Adrenal gland (tissue), 9 donors: ENCODE measurements at regions not wholly inside any gene's neighbourhood (a gene's known extent, or its start where the extent isn't known, plus 50 kb on each side); places are given as distances from the start of the nearest gene placed in this dataset.
"Not testable (repeated sequence)": the region's sequence is repeated elsewhere in the genome, so short reads cannot be mapped to it uniquely, and the experiment has no call there.

Experiments
- DNase-seq, 7 donors: peaks; one replicate each; pipeline ENCODE4 v3.0.0-alpha.2; 2019 to 2020
- H3K27ac ChIP-seq, 5 donors: fragments of 200-600 bp; sonication (generic) in 4 of 5; 1 replicate in 3 of 5; 2 replicates in 2 of 5; pipeline versions ENCODE4 v1.5.1 to v1.8.0; 2016 to 2020; ENCODE audit warnings: mild to moderate bottlenecking in 1 of 5
- H3K27me3 ChIP-seq: fragments of 200-600 bp; 2 replicates; pipeline ENCODE4 v1.8.0; 2021
- H3K36me3 ChIP-seq, 2 donors: fragments of 200-600 bp; replicated peaks in 1 of 2; 1 replicate in 1 of 2; 2 replicates in 1 of 2; pipeline versions ENCODE4 v1.5.1 to v1.8.0; 2018 to 2022
- H3K4me1 ChIP-seq, 2 donors: fragments of 200-600 bp; replicated peaks in 1 of 2; 1 replicate in 1 of 2; 2 replicates in 1 of 2; pipeline versions ENCODE4 v1.5.1 to v1.8.0; 2018 to 2021
- H3K4me3 ChIP-seq, 4 donors: fragments of 200-600 bp; sonication (generic) in 3 of 4; one replicate each; pipeline ENCODE4 v1.5.1; 2016 to 2018
- H3K9me3 ChIP-seq, 3 donors: fragments of 200-600 bp; sonication (generic) in 1 of 3; replicated peaks in 1 of 3; 1 replicate in 2 of 3; 2 replicates in 1 of 3; pipeline versions ENCODE4 v1.5.1 to v1.8.0; 2016 to 2021
- CTCF ChIP-seq, 6 experiments: fragments of 450-650 bp in 4 of 6; fragments of 200-600 bp in 2 of 6; sonication (generic) in 1 of 6; IDR thresholded peaks; 1 replicate in 5 of 6; 2 replicates in 1 of 6; pipeline versions ENCODE4 v1.5.1 to v1.8.0; 2016 to 2021; ENCODE audit warnings: antibody characterized with exemption in 6 of 6, mild to moderate bottlenecking in 2 of 6, moderate library complexity in 1 of 6
- POLR2A ChIP-seq, 2 donors: fragments of 450-650 bp; IDR thresholded peaks; one replicate each; pipeline ENCODE4 v1.6.1; 2017; ENCODE audit warnings: antibody characterized with exemption in 2 of 2, mild to moderate bottlenecking in 2 of 2, moderate library complexity in 1 of 2
- WGBS, 4 donors: extraction: QIAGEN DNeasy Blood & Tissue Kit in 2 of 4; methylation state at CpG; one replicate each; pipeline versions ENCODE4 v1.1.5 to v1.1.7; 2013 to 2017; 5-methylcytosine and 5-hydroxymethylcytosine counted together
- intact Hi-C, 2 donors: fragments of 100-400 bp; cut with DNase I; formaldehyde crosslinking; loops; one replicate each; pipeline versions ENCODE4 v1.14.1 to v1.15.0; 2022 to 2023
- donor health status: healthy with polysubstance abuse.
- donor health status: Bipolar disorder and iron deficiency.
- donor health status: DM: yes; HTN: yes; CAD: no.
- donor health status: DM: no; HTN: no; CAD: no.
- donor health status: DM: no; HTN: no; CAD: no.

DNA sequence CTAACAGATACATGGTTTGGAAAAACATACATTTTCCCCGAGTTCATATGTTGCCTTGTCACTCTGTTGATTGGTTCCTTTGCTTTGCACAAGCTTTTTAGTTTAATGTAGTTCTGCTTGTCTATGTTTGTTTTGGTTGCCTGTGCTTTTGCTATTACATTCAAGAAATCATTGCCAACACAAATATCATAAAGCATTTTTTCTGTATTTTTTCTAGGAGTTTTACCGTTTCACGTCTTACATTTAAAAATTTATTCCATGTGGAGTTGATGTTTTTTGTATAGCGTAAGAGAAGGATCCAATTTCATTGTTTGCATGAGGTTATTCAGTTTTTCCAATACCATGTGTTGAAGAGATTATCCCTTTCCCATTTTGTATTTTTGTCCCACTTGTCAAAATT lies 941.9 kb upstream of the ADAMTS5 start:
- H3K9me3 ChIP-seq, H3K27ac ChIP-seq, DNase-seq, H3K36me3 ChIP-seq, H3K4me1 ChIP-seq, H3K27me3 ChIP-seq, intact Hi-C loops, H3K4me3 ChIP-seq: not testable (repeated sequence)
- 71 to 83% (median 78%) methylated on average over 4 of the region's 4 CpGs for WGBS, 4 donors

DNA sequence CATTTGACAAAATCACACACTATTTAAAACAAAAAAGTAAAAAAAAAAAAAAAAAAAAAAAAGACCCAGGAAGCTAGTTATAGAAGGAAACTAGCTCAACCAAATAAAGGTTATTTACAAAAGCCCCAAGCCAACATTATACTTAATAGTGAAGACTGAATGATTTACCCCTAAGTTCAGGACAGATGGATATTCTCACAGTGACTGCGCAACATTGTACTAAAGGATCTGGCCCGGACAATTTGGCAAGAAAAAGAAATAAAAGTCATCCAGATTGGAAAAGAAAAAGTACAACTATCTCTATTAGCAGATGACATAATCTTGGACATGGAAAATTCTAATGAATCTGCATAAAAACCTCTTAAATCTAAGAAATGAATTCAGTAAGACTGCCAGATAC lies 936.0 kb upstream of the ADAMTS5 start:
- H3K9me3 ChIP-seq, H3K36me3 ChIP-seq, H3K27me3 ChIP-seq, H3K4me1 ChIP-seq, DNase-seq, intact Hi-C loops, H3K27ac ChIP-seq, H3K4me3 ChIP-seq: not testable (repeated sequence)
- 60 to 75% (median 66%) methylated on average over 2 of the region's 2 CpGs for WGBS, 4 donors

DNA sequence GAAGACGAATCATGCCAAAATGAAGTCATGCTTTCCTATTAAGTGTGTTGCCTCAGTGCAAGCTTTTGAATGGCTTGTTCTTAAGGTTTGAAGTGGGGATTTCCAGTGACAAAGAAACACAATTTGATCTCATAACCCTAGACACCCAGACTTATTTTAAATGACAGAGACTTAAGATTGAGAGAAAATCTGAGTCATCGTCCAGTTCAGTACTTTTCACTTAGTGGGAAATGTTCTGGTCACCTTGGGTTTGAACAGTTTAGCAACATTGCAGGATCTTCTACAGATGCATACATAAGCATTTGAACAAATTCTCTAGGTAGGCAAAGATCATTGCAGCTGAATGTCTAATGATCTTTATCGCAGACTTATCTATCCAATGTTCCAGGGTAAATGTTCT lies 926.7 kb upstream of the ADAMTS5 start:
- intact Hi-C loops, H3K9me3 ChIP-seq, H3K4me3 ChIP-seq, H3K27me3 ChIP-seq, DNase-seq, H3K4me1 ChIP-seq, H3K36me3 ChIP-seq, H3K27ac ChIP-seq: not testable (repeated sequence)
- WGBS, 4 donors = 81 to 85% (median 85%) methylated on average over 2 of the region's 3 CpGs

- H3K9me3 ChIP-seq, DNase-seq, intact Hi-C loops, H3K27ac ChIP-seq, H3K4me3 ChIP-seq, H3K36me3 ChIP-seq, H3K4me1 ChIP-seq, H3K27me3 ChIP-seq: not testable (repeated sequence)
- 46 to 60% (median 53%) methylated on average over 4 of the region's 4 CpGs for WGBS, 4 donors
These were observed 924.6 kb upstream of the ADAMTS5 start for GRCh38 chr21:27891495-27891894.

DNA sequence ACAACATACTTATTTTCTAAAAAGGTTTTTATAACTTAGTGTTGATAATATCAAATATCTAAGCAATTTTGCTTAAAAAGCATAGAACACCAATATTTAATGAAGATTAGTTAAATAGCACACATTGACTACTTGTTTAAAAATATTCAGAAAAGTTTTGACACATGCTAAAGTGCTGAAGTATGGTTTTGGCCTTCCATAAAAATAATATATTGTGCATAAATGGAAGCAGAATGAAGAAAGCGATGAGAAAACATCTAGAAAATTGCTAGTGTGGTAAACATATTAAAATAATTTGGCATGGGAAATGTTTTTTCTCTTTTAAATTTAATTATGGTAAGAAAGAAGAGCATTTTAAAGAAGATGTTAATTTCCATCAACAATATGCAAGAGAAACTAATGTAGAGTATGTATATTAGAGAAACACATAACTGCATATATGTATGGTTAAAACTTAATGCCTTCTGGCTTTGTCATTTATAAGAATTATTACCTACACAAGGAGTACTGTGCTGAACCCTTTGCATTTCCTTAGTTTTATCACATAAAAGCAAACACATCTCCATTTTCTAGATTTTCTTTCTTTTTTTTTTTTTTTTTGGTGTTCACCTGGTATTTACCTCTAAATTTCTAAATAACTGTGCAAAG lies 921.0 kb upstream of the ADAMTS5 start:
- DNase-seq, H3K36me3 ChIP-seq, H3K4me3 ChIP-seq, H3K9me3 ChIP-seq, H3K27me3 ChIP-seq, intact Hi-C loops, H3K4me1 ChIP-seq, H3K27ac ChIP-seq: not testable (repeated sequence)
- WGBS, 4 donors = 66 to 85% (median 72%) methylated on average over 1 of the region's 1 CpG

- no peak for TF ChIP-seq CTCF (IDR thresholded peaks at IDR 0.05)
- TF ChIP-seq POLR2A (IDR thresholded peaks at IDR 0.05) = no peak
- DNase-seq = no peak
- intact Hi-C loops = no loop called here
- WGBS, 4 donors = 94 to 95% (median 94%) methylated on average over 28 to 31 of the region's 31 CpGs
- H3K4me1 ChIP-seq = no peaks in the 10 kb centered on the region
- no peak overlapping the region for H3K27ac ChIP-seq
- no peaks in the 10 kb centered on the region for H3K9me3 ChIP-seq
- H3K36me3 ChIP-seq = no peaks in the 10 kb centered on the region
- H3K27me3 ChIP-seq = no peaks in the 10 kb centered on the region
- H3K4me3 ChIP-seq = no peak overlapping the region
These were observed 918.4 kb upstream of the ADAMTS5 start for GRCh38 chr21:27885296-27885711.

- H3K27me3 ChIP-seq, H3K27ac ChIP-seq, intact Hi-C loops, H3K9me3 ChIP-seq, H3K4me3 ChIP-seq, H3K4me1 ChIP-seq, H3K36me3 ChIP-seq: not testable (repeated sequence)
- peak in 3 of 7 donors; percentile 2 to 21 (median 16) for DNase-seq
- 66 to 78% (median 73%) methylated on average over 3 of the region's 3 CpGs for WGBS, 4 donors
These were observed 914.4 kb upstream of the ADAMTS5 start for GRCh38 chr21:27881331-27881730.

- WGBS, 4 donors = 38 to 71% (median 68%) methylated on average over 1 to 2 of the region's 2 CpGs
- H3K27me3 ChIP-seq, H3K36me3 ChIP-seq, H3K9me3 ChIP-seq, H3K27ac ChIP-seq, H3K4me3 ChIP-seq, DNase-seq, intact Hi-C loops, H3K4me1 ChIP-seq: not testable (repeated sequence)
These were observed 905.5 kb upstream of the ADAMTS5 start for GRCh38 chr21:27872411-27872810.

- H3K27me3 ChIP-seq, H3K4me1 ChIP-seq, DNase-seq, H3K9me3 ChIP-seq, H3K4me3 ChIP-seq, intact Hi-C loops, H3K36me3 ChIP-seq, H3K27ac ChIP-seq: not testable (repeated sequence)
These were observed 903.9 kb upstream of the ADAMTS5 start for GRCh38 chr21:27870755-27871154.

DNA sequence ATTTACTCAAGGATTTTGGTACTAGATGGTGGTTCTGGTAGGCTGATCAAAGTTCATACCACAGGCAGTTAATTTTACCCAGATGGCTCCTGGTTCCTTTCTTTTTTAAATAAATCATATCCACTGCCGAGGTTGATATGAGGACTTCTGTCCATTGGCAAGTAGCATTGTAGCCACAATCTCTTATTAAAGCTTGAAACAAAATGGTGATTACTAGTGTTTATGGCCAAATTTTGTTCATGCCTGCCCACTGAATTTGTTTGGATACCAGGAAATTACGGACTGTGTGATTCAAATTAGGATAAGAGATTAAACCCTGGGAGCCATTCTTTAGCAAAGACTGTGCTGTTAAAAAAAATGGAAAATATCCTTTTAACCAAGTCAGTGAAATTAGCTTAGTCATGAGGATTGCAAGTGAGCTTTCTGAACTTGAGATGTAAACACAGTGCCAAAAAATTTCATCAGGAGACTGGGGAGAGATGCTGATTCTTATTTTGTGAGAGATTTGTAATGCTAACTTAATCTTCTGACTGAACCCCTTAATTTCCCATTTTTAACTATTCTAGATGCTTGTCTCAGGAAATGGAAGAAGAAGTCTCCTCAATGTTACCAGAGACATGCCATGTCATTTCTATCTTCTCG lies 893.5 kb upstream of the ADAMTS5 start:
- intact Hi-C loops, H3K27ac ChIP-seq, H3K4me3 ChIP-seq, H3K9me3 ChIP-seq, H3K27me3 ChIP-seq, DNase-seq, H3K4me1 ChIP-seq, H3K36me3 ChIP-seq: not testable (repeated sequence)
- WGBS, 4 donors = 50 to 61% (median 60%) methylated on average over 3 of the region's 3 CpGs
